ENCODE measurements at regions not wholly inside any gene's neighbourhood (a gene's known extent, or its start where the extent isn't known, plus 50 kb on each side); places are given as distances from the start of the nearest gene placed in this dataset.
"Not testable (repeated sequence)": the region's sequence is repeated elsewhere in the genome, so short reads cannot be mapped to it uniquely, and the experiment has no call there.

GRCh38 chrX:84796321-84796720, 207.4 kb upstream of the APOOL start:
- Mint-ChIP-seq H3K9me3 (peaks cover 0 to 3% of the 10 kb centered on the region in 2 donors), H3K27ac (no peak overlapping the region), H3K36me3 (no peaks in the 10 kb centered on the region)
- ATAC-seq (no peak), DNase-seq (ENCODE audit: low spot score in 2 of 2) (no peak)

GRCh38 chrX:84830836-84831235, 172.8 kb upstream of the APOOL start:
- no peak for ATAC-seq

GRCh38 chrX:84846541-84846940, 157.1 kb upstream of the APOOL start:
- ATAC-seq; H3K9me3 Mint-ChIP-seq; H3K36me3 Mint-ChIP-seq; DNase-seq (ENCODE audit: low spot score in 2 of 2); H3K27ac Mint-ChIP-seq: not testable (repeated sequence)

More at GRCh38 chrX:84830836-84831235, 172.8 kb upstream of the APOOL start:
- no peaks in the 10 kb centered on the region for H3K36me3 Mint-ChIP-seq
- H3K9me3 Mint-ChIP-seq: peaks cover 0 to 4% of the 10 kb centered on the region in 2 donors
- H3K27ac Mint-ChIP-seq: no peak overlapping the region
- no peak for DNase-seq (ENCODE audit: low spot score in 2 of 2)

GRCh38 chrX:84851183-84851582, 152.5 kb upstream of the APOOL start:
- ATAC-seq; H3K9me3 Mint-ChIP-seq; H3K27ac Mint-ChIP-seq; DNase-seq (ENCODE audit: low spot score in 2 of 2); H3K36me3 Mint-ChIP-seq: not testable (repeated sequence)

- H3K27ac Mint-ChIP-seq; H3K9me3 Mint-ChIP-seq; H3K36me3 Mint-ChIP-seq; DNase-seq (ENCODE audit: low spot score in 2 of 2); ATAC-seq: not testable (repeated sequence)
These were observed 146.9 kb upstream of the APOOL start for GRCh38 chrX:84856791-84857190.

GRCh38 chrX:84858771-84859170, 144.9 kb upstream of the APOOL start:
- not testable (repeated sequence) for DNase-seq (ENCODE audit: low spot score in 2 of 2); H3K9me3 Mint-ChIP-seq; ATAC-seq; H3K27ac Mint-ChIP-seq; H3K36me3 Mint-ChIP-seq

GRCh38 chrX:84865113-84865512, 138.6 kb upstream of the APOOL start:
- DNase-seq (ENCODE audit: low spot score in 2 of 2) (no peak), ATAC-seq (no peak)
- no peaks in the 10 kb centered on the region for H3K36me3 Mint-ChIP-seq
- no peak overlapping the region for H3K27ac Mint-ChIP-seq
- no peaks in the 10 kb centered on the region for H3K9me3 Mint-ChIP-seq

- not testable (repeated sequence) for ATAC-seq; H3K9me3 Mint-ChIP-seq; H3K27ac Mint-ChIP-seq; H3K36me3 Mint-ChIP-seq; DNase-seq (ENCODE audit: low spot score in 2 of 2)
These were observed 133.4 kb upstream of the APOOL start for GRCh38 chrX:84870281-84870680.

- H3K36me3 Mint-ChIP-seq; ATAC-seq; H3K9me3 Mint-ChIP-seq; DNase-seq (ENCODE audit: low spot score in 2 of 2); H3K27ac Mint-ChIP-seq: not testable (repeated sequence)
These were observed 131.4 kb upstream of the APOOL start for GRCh38 chrX:84872160-84872771.

- H3K9me3 Mint-ChIP-seq: no peaks in the 10 kb centered on the region
- no peaks in the 10 kb centered on the region for H3K36me3 Mint-ChIP-seq
- no peak overlapping the region for H3K27ac Mint-ChIP-seq
- ATAC-seq (no peak), DNase-seq (ENCODE audit: low spot score in 2 of 2) (no peak)
These were observed 130.5 kb upstream of the APOOL start for GRCh38 chrX:84873176-84873575.

GRCh38 chrX:84876876-84877275, 126.8 kb upstream of the APOOL start:
- Mint-ChIP-seq H3K36me3 (no peaks in the 10 kb centered on the region), H3K27ac (no peak overlapping the region), H3K9me3 (no peaks in the 10 kb centered on the region)
- ATAC-seq (no peak), DNase-seq (ENCODE audit: low spot score in 2 of 2) (no peak)

GRCh38 chrX:84893897-84894296, 109.8 kb upstream of the APOOL start:
- H3K9me3 Mint-ChIP-seq: no peaks in the 10 kb centered on the region
- H3K27ac Mint-ChIP-seq: no peak overlapping the region
- DNase-seq (ENCODE audit: low spot score in 2 of 2): no peak
- no peaks in the 10 kb centered on the region for H3K36me3 Mint-ChIP-seq
- no peak for ATAC-seq

GRCh38 chrX:84907324-84907968, 96.2 kb upstream of the APOOL start:
- ATAC-seq: no peak
- no peak for DNase-seq (ENCODE audit: low spot score in 2 of 2)
- Mint-ChIP-seq H3K9me3 (no peaks in the 10 kb centered on the region), H3K36me3 (no peaks in the 10 kb centered on the region), H3K27ac (no peak overlapping the region)

- DNase-seq (ENCODE audit: low spot score in 2 of 2): no peak
- no peaks in the 10 kb centered on the region for H3K36me3 Mint-ChIP-seq
These were observed 94.5 kb upstream of the APOOL start for GRCh38 chrX:84909151-84909550.

GRCh38 chrX:84924624-84925023, 79.1 kb upstream of the APOOL start:
- H3K27ac Mint-ChIP-seq: no peak overlapping the region
- no peaks in the 10 kb centered on the region for H3K36me3 Mint-ChIP-seq
- ATAC-seq: no peak
- H3K9me3 Mint-ChIP-seq: peaks cover 0 to 4% of the 10 kb centered on the region in 2 donors
- DNase-seq (ENCODE audit: low spot score in 2 of 2): no peak

More at GRCh38 chrX:84909151-84909550, 94.5 kb upstream of the APOOL start:
- Mint-ChIP-seq H3K9me3 (no peaks in the 10 kb centered on the region), H3K27ac (no peak overlapping the region)
- ATAC-seq: no peak

- no peaks in the 10 kb centered on the region for H3K36me3 Mint-ChIP-seq
- ATAC-seq: no peak
- no peaks in the 10 kb centered on the region for H3K9me3 Mint-ChIP-seq
- H3K27ac Mint-ChIP-seq: no peak overlapping the region
- DNase-seq (ENCODE audit: low spot score in 2 of 2): no peak
These were observed 70.9 kb upstream of the APOOL start for GRCh38 chrX:84932814-84933213.

GRCh38 chrX:84933956-84934556, 69.6 kb upstream of the APOOL start:
- no peak for DNase-seq (ENCODE audit: low spot score in 2 of 2)
- H3K36me3 Mint-ChIP-seq: no peaks in the 10 kb centered on the region
- H3K27ac Mint-ChIP-seq: no peak overlapping the region
- ATAC-seq: no peak
- H3K9me3 Mint-ChIP-seq: no peaks in the 10 kb centered on the region

Measured in activated naive CD4-positive, alpha-beta T cell treated with anti-CD3 and anti-CD28 coated beads, Interleukin-2, amount 50 U/mL, for 72 hours (primary cell).